ENCODE measurements at regions not wholly inside any gene's neighbourhood (a gene's known extent, or its start where the extent isn't known, plus 50 kb on each side); places are given as distances from the start of the nearest gene placed in this dataset.

- TF ChIP-seq CREB1 (CRISPR knock-in tag; IDR thresholded peaks at IDR 0.05; ENCODE audit: low read depth) (no peak), JUNB (IDR thresholded peaks at IDR 0.05; ENCODE audit: unreplicated experiment) (no peak), CTCF (conservative IDR thresholded peaks at IDR 0.05; ENCODE audit: low read depth in 2 of 2) (no peak), EZH2 (IDR thresholded peaks at IDR 0.05; ENCODE audit: low read depth, unreplicated experiment) (no peak), EZH2phosphoT487 (IDR thresholded peaks at IDR 0.05; ENCODE audit: unreplicated experiment) (no peak), STAT1 (IDR thresholded peaks at IDR 0.05; ENCODE audit: unreplicated experiment) (no peak), POLR2AphosphoS5 (IDR thresholded peaks at IDR 0.05; ENCODE audit: low read depth) (no peak), REST (IDR thresholded peaks at IDR 0.05; ENCODE audit: unreplicated experiment) (no peak), ZNF114 (CRISPR knock-in tag; IDR thresholded peaks at IDR 0.05) (no peak), ETS1 (IDR thresholded peaks at IDR 0.05) (no peak), ZNF331 (CRISPR knock-in tag; IDR thresholded peaks at IDR 0.05; ENCODE audit: low read depth) (no peak), NANOG (IDR thresholded peaks at IDR 0.05; ENCODE audit: borderline replicate concordance) (no peak), ZNF462 (CRISPR knock-in tag; IDR thresholded peaks at IDR 0.05) (no peak)
Observed at GRCh38 chr14:65346474-65346873, 66.1 kb upstream of the FUT8 start.

All from GM23338 (cell line).